ENCODE measurements at regions not wholly inside any gene's neighbourhood (a gene's known extent, or its start where the extent isn't known, plus 50 kb on each side); places are given as distances from the start of the nearest gene placed in this dataset.

DNA sequence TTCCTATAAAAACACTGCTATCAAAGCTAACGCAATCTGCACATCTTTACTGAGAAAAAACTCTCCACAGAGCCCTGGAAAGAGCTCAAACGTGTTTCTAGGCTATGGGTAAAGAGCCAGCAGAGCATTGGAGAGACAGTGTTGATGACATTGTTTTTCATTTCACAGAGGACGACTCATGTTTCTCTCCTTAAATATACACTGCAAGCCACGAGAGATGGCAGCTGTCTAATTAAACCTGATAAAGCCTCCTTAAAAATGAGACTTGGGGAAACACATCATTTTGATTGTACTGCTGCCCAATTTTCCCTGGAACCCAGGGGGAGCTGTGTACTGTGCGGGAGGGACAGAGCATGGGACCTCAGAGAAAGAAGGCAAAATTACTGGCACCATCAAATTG, 294.3 kb upstream of the SETBP1 start:
- DNase-seq (ENCODE audit: low read depth in 2 of 3, low spot score in 1 of 3): no peak

DNA sequence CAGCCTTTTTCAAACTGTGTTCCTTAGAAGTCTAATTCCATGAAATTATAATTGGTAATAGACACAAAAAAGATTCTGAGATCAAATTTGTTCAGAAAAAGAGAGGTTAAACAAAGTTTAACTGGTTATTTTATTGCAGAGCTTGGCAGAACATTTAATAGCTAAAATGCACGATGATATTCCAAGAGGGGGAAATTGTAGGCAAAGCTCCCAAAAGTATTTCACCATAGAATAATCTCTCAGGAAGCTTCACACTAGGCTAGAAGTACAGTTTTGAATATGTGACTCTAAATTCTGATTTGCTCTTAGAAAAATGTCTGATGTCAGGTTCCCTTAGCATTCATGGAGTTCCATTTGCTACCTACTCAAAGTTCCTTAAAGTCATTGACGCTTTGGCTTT, 292.4 kb upstream of the SETBP1 start:
- no peak for DNase-seq (ENCODE audit: low read depth in 2 of 3, low spot score in 1 of 3)

DNA sequence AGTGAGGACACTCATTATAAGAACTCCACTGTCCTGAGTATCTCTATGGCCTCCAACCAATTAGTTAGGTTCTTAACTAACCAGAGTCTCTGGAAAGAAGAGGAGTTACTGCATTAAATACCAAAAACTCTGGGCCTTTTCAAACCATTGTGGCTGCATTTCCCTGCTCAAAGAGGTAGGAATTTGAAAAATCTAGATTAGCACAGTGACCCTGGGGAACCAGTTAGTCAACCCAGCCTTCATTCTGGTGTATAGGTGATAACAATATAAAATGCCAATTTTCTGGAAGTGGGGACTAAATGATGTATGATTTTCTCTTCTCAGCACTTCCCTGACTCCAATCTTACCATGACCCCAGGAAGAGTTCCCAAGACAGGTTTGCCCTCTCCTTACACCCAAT, 287.8 kb upstream of the SETBP1 start:
- no peak for DNase-seq (ENCODE audit: low read depth in 2 of 3, low spot score in 1 of 3)

DNA sequence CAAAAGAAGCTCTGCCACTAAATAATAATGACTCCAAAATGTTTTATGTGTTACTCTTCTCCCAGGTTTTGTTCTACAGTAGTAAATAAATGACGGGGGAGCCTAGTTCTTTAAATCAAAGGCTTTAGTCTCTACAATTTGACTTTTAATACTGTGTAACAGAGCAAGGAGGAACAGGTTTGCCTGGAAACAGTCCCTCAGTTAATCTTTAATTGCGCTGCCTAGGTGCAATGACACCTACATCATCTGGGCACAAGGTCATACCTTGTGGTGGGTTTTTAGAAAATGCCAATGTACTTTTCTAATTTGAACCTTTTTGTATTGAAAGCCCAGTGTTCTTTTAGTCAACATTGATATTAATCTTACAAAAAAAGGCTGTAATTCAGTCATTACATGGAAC, 287.3 kb upstream of the SETBP1 start:
- no peak for DNase-seq (ENCODE audit: low read depth in 2 of 3, low spot score in 1 of 3)

DNA sequence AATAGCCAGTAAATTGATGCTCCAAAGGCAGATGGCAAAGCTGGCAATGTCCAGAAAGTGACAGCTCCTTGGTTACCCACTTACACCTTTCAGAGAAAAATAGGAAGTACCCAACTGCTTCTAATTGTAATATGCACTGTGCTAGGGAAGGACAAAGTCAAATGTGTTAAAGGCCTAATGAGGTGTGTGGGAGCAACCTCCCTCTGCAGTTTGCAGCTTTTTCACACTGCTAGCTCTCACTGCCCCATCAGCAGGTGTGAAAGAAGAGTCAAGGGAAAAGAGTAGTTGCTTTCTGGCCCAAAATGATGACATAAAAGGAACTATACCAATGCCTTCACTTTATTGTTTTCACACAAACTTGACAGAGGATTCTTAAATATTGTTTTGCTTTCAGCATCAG, 284.1 kb upstream of the SETBP1 start:
- DNase-seq (ENCODE audit: low read depth in 2 of 3, low spot score in 1 of 3): no peak

DNA sequence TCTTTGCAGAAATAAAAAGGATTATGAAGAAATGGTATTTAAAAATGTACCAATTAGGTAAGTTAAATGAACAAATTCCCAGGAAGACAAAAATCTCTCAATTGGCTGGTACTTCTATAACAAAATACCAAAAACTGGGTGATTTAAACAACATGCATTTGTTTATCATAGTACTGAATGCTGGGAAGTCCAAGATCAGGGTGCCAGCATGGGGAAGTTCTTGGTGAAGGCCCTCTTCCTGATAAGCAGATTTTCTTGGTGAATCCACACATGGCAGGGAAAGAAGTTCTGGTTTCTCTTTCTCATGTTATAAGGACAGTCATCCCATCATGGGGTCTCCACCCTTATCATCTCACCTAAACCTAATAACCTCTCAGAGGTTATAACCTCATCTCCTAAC, 271.6 kb upstream of the SETBP1 start:
- no peak for DNase-seq (ENCODE audit: low read depth in 2 of 3, low spot score in 1 of 3)

DNA sequence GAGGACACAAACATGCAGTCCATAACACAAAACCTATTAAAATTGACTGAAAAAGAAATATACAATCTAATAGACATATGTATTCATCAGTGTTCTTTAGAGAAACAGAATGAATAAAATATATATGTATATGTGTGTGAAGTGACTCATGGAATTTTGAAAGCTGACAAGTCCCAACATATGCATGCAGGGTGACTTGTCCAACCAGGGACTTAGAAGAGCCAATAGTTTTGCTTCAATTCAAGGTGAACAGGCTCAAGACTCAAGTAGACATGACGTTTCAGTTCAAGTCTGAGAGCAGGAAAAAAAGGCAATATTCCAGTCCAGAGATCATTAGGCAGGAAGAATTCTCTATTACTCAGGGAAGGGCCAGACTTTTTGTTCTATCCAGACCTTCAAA, 271.2 kb upstream of the SETBP1 start:
- DNase-seq (ENCODE audit: low read depth in 2 of 3, low spot score in 1 of 3): no peak

DNA sequence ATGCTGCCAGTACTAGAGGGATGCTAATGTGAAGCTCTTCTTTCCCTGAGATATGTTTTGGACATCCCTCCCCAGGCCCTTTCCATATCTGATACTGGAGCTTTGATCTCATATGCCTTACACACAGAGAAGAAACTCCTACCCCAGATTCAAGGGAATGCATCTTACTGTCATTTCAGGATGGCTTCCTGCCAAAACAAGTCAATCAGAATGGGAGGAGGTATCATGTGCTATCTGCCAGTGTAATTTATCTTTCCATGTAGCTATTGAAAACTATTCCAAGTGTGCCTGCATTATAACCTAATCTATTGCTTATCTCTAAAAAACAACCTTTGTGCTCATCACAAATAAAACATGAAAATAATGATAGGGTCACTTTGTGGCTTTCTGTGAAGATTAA, 269.9 kb upstream of the SETBP1 start:
- DNase-seq (ENCODE audit: low read depth in 2 of 3, low spot score in 1 of 3): no peak

DNA sequence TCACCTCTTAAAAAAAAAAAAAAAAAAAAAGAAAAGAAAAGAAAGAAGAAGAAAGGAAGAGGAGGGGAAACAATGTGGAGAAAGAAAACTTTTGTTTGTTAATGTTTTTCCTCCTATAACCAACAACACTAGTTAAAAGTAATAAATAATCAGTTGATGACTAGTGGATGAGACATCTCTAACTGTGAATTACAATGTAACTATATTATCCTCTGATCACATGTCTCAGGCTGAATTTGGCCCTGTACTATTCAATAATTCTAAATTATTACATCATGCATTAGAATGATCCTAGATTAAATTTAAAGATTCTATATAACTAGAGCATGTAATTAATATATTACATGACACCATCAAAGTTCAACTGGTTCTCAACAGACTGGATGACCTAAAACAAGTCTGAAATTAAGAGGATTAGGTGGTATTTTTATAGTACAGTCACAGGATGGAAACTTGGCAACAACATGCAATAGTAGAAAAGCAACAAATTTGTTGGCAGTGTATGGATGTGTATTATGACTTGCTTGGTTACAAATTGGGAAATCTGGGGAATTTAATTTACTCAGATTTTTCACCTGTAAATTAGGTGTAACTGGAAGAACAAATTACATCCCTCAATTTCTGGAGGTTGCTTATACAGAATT, 269.3 kb upstream of the SETBP1 start:
- DNase-seq (ENCODE audit: low read depth in 2 of 3, low spot score in 1 of 3): no peak

DNA sequence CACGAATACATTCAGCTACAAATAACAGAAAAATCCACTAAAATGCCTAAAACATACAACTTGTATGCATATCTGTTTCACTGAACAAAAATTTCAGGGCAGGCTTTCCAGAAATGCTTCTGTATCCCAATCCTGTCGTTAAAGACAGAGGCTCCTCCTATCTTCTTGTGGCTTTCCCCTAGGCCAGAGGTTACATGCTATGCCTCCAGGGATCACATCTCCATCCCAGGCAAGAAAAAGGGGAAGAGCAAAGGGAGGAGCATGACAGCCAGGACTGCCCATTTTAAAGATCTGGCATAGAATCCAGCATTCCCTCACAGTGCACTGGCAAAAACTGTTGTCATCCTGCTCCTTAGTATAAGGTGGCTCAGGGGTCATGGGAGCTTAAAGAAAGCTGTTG, 268.7 kb upstream of the SETBP1 start:
- no peak for DNase-seq (ENCODE audit: low read depth in 2 of 3, low spot score in 1 of 3)

DNA sequence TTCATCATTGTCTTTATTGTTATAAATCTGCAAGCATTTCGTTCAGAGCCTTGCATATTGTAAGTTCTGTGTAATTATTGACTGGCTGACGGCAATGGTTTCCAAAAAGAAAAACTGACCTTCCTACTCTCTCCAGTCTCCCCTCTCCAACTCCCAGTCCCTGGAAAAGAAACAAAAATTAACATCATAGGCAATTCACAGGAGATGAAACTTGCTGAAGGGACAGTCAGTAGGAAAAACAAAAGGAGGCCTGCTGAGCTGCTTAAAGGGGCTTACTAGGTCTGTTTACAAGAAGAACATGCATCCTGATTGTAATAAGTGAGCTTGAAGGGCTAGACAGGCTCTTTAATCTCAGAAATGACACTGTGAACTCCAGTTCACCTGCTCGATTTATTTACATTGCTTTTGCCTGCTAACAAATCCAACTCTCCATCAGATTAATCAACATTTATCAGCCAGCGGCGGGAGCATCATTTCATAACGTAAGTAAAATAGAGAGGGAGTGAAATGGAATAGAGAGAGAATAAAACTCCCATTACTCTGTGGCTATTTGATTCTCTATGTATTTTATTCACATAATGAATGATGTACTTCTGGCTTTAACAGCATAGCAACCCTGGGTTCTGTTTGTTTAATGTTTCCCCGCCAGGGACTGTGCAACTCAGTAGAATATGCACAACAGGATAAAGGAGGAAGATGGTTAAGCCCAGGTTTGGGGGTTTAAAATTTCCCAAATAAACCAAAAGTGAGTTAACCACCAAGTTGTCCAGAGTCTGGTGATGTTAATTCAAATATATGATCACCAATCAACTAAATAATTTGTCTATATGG, 256.7 kb upstream of the SETBP1 start:
- DNase-seq (ENCODE audit: low read depth in 2 of 3, low spot score in 1 of 3): no peak

DNA sequence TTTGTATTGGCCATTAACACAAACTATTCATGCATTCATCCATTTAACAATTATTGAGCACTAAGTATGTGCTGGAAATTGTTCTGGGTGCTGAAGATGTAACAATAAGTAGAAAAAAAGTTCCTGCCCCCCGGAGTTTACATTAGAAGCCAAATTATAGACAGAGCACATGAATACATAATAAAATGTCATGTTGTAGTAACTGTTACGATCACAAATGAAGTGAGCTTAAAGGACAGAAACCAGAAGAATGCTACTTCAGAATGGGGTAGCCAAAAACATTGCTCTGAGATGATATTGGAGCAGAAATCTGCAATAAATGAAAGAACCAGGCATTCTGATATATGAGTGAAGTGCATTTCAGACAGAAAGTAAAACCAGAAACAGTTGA, 256.0 kb upstream of the SETBP1 start:
- DNase-seq (ENCODE audit: low read depth in 2 of 3, low spot score in 1 of 3): no peak

DNA sequence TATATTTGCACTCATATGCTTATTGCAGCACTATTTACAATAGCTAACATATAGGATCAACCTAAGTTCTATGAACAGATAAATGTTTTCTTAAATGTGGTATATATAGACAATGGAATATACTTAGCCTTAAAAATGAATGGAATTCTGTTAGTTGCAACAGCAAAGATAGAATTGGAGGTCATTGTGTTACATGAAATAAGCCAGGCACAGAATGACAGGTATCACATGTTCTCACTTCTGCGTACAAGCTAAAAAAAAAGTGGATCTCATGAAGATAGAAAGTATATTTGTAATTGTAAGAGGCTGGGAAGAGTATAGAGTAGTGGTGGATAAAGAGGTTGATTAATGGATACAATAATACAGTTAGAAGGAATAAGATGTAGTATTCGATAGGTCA, 255.5 kb upstream of the SETBP1 start:
- no peak for DNase-seq (ENCODE audit: low read depth in 2 of 3, low spot score in 1 of 3)

DNA sequence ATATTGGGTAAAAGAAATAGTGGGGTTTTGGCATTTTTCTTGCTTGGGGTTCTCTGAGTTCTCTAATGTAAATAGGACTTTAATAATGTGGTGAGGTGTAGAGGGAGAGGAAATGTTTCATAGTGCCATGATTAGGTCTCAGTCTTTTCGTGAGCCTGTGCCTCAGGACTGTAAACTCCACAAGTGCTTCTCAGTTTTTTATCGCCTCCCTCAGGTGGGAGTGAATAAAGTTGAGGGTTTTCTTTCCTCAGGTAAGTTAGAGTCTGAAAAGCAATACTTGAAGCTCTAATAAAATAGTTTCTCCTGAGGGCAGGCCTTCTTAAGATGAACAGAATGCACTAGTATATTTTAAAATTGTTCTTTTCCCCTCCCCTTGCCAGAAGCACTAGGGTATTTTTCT, 243.1 kb upstream of the SETBP1 start:
- DNase-seq (ENCODE audit: low read depth in 2 of 3, low spot score in 1 of 3): no peak

DNA sequence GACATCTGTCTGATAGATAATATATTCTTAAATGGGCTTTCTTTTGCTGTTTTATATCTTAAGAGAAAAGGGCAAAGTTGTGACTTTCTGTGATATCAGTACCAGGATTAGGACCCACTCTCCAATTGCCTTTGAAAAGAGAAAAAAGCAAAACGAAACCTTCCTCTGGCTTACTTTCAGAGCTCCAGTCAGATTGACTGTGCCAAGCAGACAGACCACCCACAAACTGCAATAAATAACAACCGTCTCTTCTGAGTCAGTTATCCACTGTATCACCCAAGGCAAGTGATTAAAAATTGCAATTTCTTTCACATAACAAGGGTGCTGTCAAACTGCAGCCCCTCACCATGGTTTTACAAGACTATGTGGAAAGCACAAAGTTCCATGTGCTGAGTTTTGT, 230.5 kb upstream of the SETBP1 start:
- no peak for DNase-seq (ENCODE audit: low read depth in 2 of 3, low spot score in 1 of 3)

DNA sequence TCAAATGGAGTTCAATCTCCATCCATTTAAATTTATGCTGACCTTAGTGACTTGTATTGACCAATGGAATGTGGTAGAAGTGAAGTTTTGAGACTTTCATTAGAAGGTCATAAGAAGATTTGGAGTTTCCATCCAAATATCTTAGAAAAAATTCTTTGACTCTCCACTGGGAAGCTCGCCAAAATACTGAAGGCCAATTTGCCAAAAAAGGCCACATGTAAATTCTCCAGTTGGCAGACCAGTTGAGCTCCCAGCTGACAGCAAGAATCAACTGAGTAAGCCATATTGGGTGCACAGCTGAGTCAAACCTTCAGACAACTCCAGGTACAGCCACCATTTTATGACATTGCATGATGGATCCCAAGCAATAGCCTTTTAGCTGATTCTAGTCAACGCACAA, 228.3 kb upstream of the SETBP1 start:
- DNase-seq (ENCODE audit: low read depth in 2 of 3, low spot score in 1 of 3): no peak

DNA sequence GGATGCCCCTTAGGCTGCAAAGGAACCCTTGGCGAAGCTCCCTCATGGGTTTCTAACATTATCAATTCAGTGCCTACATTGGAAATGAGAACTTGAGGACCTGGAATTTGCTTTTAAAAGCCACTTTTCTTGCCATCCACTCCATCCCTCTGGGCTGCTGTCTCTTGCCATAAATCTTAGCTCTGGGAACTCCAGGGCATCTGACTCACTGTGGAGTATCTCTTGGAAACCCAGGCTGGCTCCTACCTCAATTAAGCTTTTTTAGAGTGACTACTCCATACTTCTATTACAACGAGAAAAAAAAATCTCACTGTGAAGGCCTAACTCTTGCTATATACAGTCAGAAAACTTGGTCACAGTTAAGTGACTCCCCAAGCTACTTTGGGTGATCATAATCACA, 227.2 kb upstream of the SETBP1 start:
- no peak for DNase-seq (ENCODE audit: low read depth in 2 of 3, low spot score in 1 of 3)

DNA sequence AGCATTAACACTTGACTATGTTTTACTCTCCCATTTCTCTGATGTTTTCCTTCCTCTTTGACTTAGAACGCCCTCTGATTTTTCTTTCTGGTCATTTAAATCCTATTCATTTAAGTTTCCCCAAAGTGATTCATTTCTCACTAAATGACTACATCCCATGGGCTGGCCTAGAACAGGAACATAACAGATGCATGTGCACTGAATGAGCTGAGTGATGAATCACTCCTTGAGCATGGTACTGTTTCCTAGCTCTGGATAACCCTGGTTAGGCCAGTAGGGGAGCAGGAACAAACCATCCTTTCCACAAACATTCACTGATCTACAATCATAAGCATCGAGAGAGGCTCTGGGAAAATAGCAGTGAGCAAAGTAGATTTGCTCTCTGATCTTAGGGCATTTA, 221.9 kb upstream of the SETBP1 start:
- DNase-seq (ENCODE audit: low read depth in 2 of 3, low spot score in 1 of 3): no peak

DNA sequence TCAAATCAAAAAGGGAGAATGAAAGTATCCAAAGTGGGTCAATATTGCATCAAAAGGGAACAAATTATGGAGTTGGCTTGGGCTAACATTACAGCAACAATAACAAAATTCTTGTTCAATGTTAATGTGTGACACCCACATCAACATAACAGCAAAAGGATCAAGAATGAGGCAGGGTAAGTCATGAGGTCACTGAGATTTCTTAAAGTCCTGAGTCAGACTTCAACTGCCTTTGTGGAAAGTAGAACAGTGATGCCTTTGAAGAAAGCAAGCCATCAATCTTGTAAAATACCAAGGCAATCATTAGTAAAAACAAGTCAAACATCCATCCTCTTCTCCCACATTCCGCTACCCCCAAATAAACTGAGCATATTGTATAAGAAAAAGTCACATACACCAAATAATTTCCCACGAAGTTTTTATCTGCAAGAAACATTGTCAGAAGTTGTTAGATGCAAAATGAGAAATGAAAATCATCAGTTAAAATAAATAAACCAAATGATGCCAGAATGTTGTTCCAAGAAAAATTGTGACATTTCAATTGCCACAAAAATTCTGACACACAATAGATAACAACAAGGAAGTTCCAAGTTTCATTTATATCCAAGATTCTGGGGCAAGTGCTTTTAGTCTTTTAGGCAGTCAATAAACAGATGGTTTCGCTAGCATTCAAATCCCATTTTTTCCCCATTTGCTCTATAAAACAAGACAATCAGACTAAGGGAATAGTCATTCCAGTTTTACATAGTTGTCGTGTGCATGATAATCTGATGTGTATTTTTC, 216.1 kb upstream of the SETBP1 start:
- no peak for DNase-seq (ENCODE audit: low read depth in 2 of 3, low spot score in 1 of 3)

DNA sequence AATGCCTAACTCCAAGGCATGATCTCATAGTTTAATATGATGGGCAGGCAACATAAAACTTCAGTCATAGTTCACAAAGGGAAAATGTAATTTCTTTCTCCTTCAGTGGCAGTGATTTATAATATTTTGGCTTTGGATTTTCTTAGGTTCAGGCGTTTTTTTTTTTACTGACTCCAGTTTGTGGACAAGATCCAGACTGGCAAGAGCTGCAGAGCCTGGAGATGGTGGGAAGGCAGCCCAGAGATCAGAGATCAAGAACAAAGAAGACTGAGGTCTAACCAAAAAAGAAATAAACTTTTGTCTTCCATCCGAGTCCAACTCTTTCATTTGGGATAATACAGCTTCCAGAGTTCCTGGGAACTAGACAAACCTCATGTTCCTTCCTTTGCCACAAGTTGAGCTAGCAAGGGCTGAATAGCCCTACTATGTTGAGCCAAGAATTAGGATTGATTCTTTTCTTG, 215.3 kb upstream of the SETBP1 start:
- DNase-seq (ENCODE audit: low read depth in 2 of 3, low spot score in 1 of 3): no peak

DNA sequence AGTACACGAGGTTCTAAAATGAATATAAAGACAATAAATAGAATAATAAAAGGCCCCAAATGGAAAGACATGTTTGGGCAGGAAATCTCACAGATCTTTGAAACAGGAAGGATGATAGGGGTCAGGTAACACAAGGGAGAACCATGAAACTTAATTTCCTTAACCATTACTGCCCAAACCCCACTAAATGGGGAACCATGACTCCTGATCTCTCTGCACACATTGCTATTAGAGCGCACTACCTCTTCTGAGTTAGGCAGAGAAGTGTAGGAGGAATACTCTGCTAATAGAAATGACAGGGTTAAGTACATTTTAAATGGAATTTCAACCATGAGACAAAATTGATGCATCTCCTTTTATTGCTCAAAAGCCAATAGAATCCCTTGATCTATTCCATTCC, 213.7 kb upstream of the SETBP1 start:
- no peak for DNase-seq (ENCODE audit: low read depth in 2 of 3, low spot score in 1 of 3)

DNA sequence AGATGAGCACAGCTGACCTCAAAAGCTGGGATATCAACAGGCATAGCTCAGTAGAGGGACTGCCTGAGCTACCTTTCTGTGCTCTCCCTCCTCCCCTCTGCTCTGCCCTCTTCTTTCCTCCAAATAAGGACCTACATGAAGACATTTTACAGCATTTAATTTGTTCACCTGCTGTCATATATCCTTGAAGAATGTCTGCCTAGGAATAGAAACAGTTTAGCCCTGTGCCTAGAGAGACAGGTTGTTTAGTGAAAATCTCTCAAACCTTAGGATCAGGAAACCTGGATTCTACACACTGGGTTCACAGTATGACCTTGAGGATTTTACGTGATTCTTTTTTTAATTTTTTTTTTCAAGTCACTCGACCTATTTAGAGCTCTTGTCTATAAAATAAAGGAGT, 213.0 kb upstream of the SETBP1 start:
- no peak for DNase-seq (ENCODE audit: low read depth in 2 of 3, low spot score in 1 of 3)

All from stimulated activated CD4-positive, alpha-beta T cell treated with anti-CD3 and anti-CD28 coated beads, Interleukin-12 subunit alpha, Interleukin-12 subunit beta, amount 100 ng/mL, for 48 hours (primary cell).